T1000 (cell line): ENCODE measurements at regions not wholly inside any gene's neighbourhood (a gene's known extent, or its start where the extent isn't known, plus 50 kb on each side); places are given as distances from the start of the nearest gene placed in this dataset.
"Not testable (repeated sequence)": the region's sequence is repeated elsewhere in the genome, so short reads cannot be mapped to it uniquely, and the experiment has no call there.

ENCODE experiments used
- DNase-seq: peaks from one replicate; lab custom pipeline; 2025; ENCODE audit warnings: mixed read lengths; lab: John Stamatoyannopoulos, UW

- DNase-seq, result not testable (repeated sequence)
Measured at GRCh38 chr7:85791098-85791497, 604.2 kb upstream of the SEMA3D start.

GRCh38 chr7:85781606-85782005 lies 594.8 kb upstream of the SEMA3D start:
- DNase-seq, result no peak

- no peak for DNase-seq
Measured at GRCh38 chr7:85776691-85777345, 590.0 kb upstream of the SEMA3D start.

- no peak for DNase-seq
Measured at GRCh38 chr7:85775431-85775830, 588.6 kb upstream of the SEMA3D start.

GRCh38 chr7:85774986-85775385 lies 588.1 kb upstream of the SEMA3D start:
- no peak for DNase-seq

GRCh38 chr7:85773116-85773728 lies 586.4 kb upstream of the SEMA3D start:
- no peak for DNase-seq

- no peak for DNase-seq
Measured at GRCh38 chr7:85771516-85771915, 584.7 kb upstream of the SEMA3D start.

- DNase-seq, result no peak
Measured at GRCh38 chr7:85770332-85770731, 583.5 kb upstream of the SEMA3D start.

- no peak for DNase-seq
Measured at GRCh38 chr7:85765698-85766298, 578.9 kb upstream of the SEMA3D start.

- DNase-seq, result no peak
Measured at GRCh38 chr7:85764034-85764433, 577.2 kb upstream of the SEMA3D start.

- DNase-seq, result no peak
Measured at GRCh38 chr7:85757348-85757747, 570.5 kb upstream of the SEMA3D start.

- no peak for DNase-seq
Measured at GRCh38 chr7:85750454-85750949, 563.6 kb upstream of the SEMA3D start.

GRCh38 chr7:85749696-85750453 lies 563.0 kb upstream of the SEMA3D start:
- DNase-seq, result no peak

GRCh38 chr7:85748861-85749260 lies 562.0 kb upstream of the SEMA3D start:
- DNase-seq, result no peak

- no peak for DNase-seq
Measured at GRCh38 chr7:85737426-85737825, 550.6 kb upstream of the SEMA3D start.

GRCh38 chr7:85736085-85736484 lies 549.2 kb upstream of the SEMA3D start:
- DNase-seq, result no peak

GRCh38 chr7:85734823-85735222 lies 548.0 kb upstream of the SEMA3D start:
- DNase-seq, result no peak

- DNase-seq, result no peak
Measured at GRCh38 chr7:85733169-85733915, 546.5 kb upstream of the SEMA3D start.

- no peak for DNase-seq
Measured at GRCh38 chr7:85730012-85730411, 543.2 kb upstream of the SEMA3D start.

- no peak for DNase-seq
Measured at GRCh38 chr7:85725026-85725425, 538.2 kb upstream of the SEMA3D start.

GRCh38 chr7:85719981-85720953 lies 533.4 kb upstream of the SEMA3D start:
- DNase-seq, result no peak
